AG10803 (cell line): ENCODE measurements at regions not wholly inside any gene's neighbourhood (a gene's known extent, or its start where the extent isn't known, plus 50 kb on each side); places are given as distances from the start of the nearest gene placed in this dataset.

Experiments used
- DNase-seq: peaks from one replicate; pipeline ENCODE4 v3.0.0; 2010; ENCODE audit warnings: low read depth
- H3K4me3 ChIP-seq: 2 replicates; pipeline ENCODE4 v1.5.1; 2011; ENCODE audit warnings: mild to moderate bottlenecking, low read length, control low read depth
- TF ChIP-seq, protein P1 (sequence below): conservative IDR thresholded peaks from 2 replicates; pipeline ENCODE4 v1.5.1; 2011; ENCODE audit warnings: mild to moderate bottlenecking, low read length, control low read depth, inconsistent platforms

DNA sequence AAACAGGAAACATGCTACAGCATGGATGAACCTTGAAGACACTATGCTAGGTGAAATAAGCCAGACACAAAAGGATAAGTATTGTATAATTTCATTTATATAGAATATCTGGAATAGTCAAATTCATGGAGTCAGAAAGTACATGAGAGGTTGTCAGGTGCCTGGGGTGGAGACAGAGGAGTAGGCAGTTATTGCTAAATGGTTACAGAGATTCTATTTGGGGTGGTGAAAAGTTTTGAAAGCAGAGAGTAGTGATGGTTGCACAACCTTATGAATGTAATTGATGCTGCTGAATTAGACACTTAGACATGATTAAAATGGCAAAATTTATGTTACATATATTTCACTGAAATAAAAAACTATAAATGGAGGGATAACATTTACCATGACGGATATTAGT lies 197.4 kb downstream of the VAPA start:
- no peak for DNase-seq
- TF ChIP-seq, protein P1, sequence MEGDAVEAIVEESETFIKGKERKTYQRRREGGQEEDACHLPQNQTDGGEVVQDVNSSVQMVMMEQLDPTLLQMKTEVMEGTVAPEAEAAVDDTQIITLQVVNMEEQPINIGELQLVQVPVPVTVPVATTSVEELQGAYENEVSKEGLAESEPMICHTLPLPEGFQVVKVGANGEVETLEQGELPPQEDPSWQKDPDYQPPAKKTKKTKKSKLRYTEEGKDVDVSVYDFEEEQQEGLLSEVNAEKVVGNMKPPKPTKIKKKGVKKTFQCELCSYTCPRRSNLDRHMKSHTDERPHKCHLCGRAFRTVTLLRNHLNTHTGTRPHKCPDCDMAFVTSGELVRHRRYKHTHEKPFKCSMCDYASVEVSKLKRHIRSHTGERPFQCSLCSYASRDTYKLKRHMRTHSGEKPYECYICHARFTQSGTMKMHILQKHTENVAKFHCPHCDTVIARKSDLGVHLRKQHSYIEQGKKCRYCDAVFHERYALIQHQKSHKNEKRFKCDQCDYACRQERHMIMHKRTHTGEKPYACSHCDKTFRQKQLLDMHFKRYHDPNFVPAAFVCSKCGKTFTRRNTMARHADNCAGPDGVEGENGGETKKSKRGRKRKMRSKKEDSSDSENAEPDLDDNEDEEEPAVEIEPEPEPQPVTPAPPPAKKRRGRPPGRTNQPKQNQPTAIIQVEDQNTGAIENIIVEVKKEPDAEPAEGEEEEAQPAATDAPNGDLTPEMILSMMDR: no peak
- no peak overlapping the region for H3K4me3 ChIP-seq

DNA sequence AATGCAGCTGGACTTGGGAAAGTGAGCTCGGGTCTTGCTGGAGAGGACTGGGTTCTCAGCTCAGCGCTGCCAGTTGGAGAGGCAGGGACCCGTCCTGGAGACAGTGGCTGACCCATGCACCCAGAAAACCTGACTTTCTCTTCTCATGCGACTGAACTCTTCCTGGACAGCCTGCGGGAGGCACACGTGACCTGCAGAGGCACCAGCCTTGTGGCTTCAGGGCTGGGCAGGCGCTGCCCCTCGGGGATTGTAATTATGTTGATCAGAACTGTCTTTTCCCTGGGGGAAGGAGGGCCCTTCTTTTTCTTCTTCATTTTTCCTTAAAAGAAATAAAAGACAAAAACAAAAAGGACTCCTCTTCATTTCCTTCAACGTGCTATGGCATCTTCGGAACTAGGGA lies 198.1 kb downstream of the VAPA start:
- TF ChIP-seq, protein P1: no peak

DNA sequence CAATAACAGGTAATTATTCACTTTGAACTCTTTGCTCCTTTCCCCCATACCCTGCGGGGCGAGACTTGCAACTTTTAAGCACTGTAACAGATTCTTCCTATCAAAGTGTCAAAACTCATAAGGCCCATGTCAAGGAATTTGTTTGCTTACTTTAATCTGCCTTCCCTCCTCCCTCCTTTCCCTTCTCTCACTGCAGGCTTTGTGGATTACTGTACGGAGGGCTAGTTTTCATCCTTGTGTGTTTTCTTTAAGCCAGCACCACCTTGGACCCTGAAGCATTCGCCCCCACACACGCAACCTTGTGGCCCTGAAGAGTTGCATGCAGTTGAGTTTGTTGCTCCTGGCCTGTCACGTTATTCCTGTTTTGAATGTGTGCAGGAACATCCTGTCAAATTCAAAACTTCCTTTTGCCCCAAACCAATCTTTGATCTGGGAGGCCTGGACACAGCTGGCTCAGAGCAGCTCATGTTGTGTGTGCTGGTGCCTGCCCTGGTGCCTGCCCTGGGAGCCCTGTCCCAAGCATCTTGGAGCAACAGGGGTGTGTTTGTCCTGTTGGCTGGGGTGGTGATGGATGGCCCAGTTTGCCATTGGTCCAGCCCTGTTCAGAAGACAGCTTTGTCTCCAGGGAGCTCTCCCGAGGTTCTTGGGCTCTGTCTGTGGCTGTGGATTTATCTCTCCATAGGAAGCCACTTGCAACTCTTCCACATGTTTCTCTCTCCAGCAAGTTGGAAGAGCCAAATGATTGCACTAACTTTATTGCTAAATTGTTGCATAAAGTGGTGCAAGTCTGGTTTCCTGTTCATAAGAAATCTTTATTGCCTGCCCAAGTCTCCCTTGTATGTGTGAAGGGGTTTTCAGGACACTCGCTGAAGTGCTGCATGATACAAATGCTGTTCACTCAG lies 199.6 kb downstream of the VAPA start:
- no peak overlapping the region for H3K4me3 ChIP-seq
- TF ChIP-seq, protein P1: no peak
- peak; percentile 84 for DNase-seq

More for the DNA sequence above, 198.1 kb downstream of the VAPA start:
- no peak for DNase-seq
- no peak overlapping the region for H3K4me3 ChIP-seq

DNA sequence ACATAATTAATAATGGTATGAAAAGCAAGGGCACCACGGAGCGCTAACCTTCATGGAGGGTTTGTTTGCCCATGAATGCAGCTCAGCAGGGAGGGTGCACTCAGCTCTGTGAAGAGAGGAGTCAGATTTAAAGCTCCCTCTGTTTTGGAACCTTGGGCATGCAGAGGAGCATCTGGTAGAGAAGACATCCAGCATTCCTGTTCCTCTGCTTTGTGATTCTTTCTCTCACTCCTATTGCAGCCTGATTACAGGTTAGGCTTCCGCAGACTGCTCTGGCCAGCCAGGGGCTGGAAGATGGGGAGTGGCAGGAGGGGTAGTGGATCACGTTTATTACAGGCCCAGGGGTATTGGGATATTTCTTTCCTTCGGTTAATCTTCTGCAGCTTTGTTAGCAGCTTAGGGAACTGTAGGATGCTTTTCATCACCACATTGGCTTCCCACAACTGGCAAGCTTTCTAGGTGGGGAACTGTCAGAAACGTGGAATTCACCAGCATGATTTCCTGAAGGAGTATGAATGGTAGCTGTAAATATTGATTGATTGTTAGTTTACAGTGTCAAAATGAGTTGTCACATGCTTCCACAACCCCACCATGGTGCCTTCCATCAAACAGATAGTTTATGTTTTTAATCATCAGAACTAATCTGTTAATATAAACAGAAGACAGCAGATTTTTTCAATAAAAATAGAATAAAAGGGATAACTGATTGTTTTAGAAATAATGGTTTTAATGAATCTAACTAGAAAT lies 201.1 kb downstream of the VAPA start:
- H3K4me3 ChIP-seq: no peak overlapping the region
- TF ChIP-seq, protein P1: no peak
- no peak for DNase-seq

DNA sequence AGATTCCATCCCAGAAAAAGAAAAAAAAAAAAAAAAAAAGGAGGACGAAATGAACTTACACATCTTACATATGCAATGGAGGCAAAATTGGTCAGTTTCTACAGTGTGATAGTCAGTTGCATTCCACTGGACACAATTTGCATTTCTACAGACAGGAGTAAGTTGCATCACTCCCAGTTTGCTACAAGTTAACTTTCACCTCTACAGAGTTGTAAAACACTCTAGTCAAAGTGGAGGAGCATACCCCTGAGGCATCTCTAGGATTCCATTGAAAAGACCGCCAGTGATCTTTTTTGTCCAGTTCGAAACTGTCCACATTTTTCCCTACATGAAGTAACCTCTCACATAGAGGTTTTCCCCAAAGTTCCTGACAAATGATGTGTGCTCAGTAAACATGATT lies 202.8 kb downstream of the VAPA start:
- no peak overlapping the region for H3K4me3 ChIP-seq
- TF ChIP-seq, protein P1: no peak

DNA sequence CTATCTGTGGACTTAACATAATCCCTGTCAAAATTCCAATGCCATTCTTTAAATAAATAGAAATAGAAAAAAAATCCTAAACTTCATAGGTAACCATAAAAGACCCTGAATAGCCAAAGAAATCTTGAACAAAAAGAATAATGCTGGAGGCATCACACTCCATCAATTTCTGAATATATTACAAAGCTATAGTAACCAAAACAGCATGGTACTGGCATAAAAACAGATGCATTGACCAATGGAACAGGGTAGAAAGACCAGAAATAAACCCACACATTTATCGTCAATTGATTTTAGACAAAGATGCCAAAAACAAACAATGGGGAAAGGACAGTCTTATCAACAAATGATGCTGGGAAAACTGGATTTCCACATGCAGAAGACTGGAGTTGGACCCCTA lies 205.7 kb downstream of the VAPA start:
- no peak overlapping the region for H3K4me3 ChIP-seq
- TF ChIP-seq, protein P1: no peak
- DNase-seq: no peak

More for the DNA sequence above, 202.8 kb downstream of the VAPA start:
- DNase-seq: peak; percentile 41
